Renal cortex interstitium (tissue), 11 donors: ENCODE measurements at regions not wholly inside any gene's neighbourhood (a gene's known extent, or its start where the extent isn't known, plus 50 kb on each side); places are given as distances from the start of the nearest gene placed in this dataset.
"Not testable (repeated sequence)": the region's sequence is repeated elsewhere in the genome, so short reads cannot be mapped to it uniquely, and the experiment has no call there.

Experiments
- DNase-seq, 11 donors: peaks; one replicate each; pipeline ENCODE4 v3.0.0-alpha.2; 2013; ENCODE audit warnings: low read depth in 9 of 11, low spot score in 4 of 11; ENCODE audit errors: extremely low read depth in 1 of 11

GRCh38 chr11:91481875-91482274 lies 742.7 kb upstream of the FAT3 start:
- DNase-seq, result not testable (repeated sequence)

GRCh38 chr11:91470656-91471055 lies 754.0 kb upstream of the FAT3 start:
- DNase-seq, result no peak

GRCh38 chr11:91459840-91460239 lies 764.8 kb upstream of the FAT3 start:
- DNase-seq, result no peak

- no peak for DNase-seq
Measured at GRCh38 chr11:91446267-91446666, 778.4 kb upstream of the FAT3 start.

- DNase-seq, result no peak
Measured at GRCh38 chr11:91435694-91436395, 788.8 kb upstream of the FAT3 start.

GRCh38 chr11:91433284-91434010 lies 791.2 kb upstream of the FAT3 start:
- DNase-seq, result no peak

GRCh38 chr11:91421641-91422040 lies 803.0 kb upstream of the FAT3 start:
- DNase-seq, result peak in 1 of 11 donors; percentile 13

- no peak for DNase-seq
Measured at GRCh38 chr11:91407842-91408241, 816.8 kb upstream of the FAT3 start.

GRCh38 chr11:91406009-91406408 lies 818.6 kb upstream of the FAT3 start:
- no peak for DNase-seq

GRCh38 chr11:91404344-91404743 lies 820.3 kb upstream of the FAT3 start:
- DNase-seq, result no peak

- DNase-seq, result no peak
Measured at GRCh38 chr11:91397134-91397468, 827.5 kb upstream of the FAT3 start.

GRCh38 chr11:91396236-91397133 lies 828.1 kb upstream of the FAT3 start:
- DNase-seq, result no peak

- no peak for DNase-seq
Measured at GRCh38 chr11:91394727-91395414, 829.7 kb upstream of the FAT3 start.

GRCh38 chr11:91394073-91394726 lies 830.4 kb upstream of the FAT3 start:
- no peak for DNase-seq

GRCh38 chr11:91382946-91383345 lies 841.7 kb upstream of the FAT3 start:
- DNase-seq, result no peak

GRCh38 chr11:91374794-91375193 lies 849.8 kb upstream of the FAT3 start:
- DNase-seq, result no peak

- DNase-seq, result no peak
Measured at GRCh38 chr11:91373497-91373896, 851.1 kb upstream of the FAT3 start.

GRCh38 chr11:91366816-91367215 lies 857.8 kb upstream of the FAT3 start:
- no peak for DNase-seq
